Colonic mucosa (tissue), 4 donors: ENCODE measurements at regions not wholly inside any gene's neighbourhood (a gene's known extent, or its start where the extent isn't known, plus 50 kb on each side); places are given as distances from the start of the nearest gene placed in this dataset.

Experiments used
- DNase-seq: peaks from one replicate; pipeline ENCODE4 v3.0.0-alpha.2; 2020
- H3K27ac ChIP-seq: fragments of 200-600 bp; one replicate; pipeline ENCODE4 v1.8.0; 2021
- H3K27me3 ChIP-seq: fragments of 200-600 bp; one replicate; pipeline ENCODE4 v1.8.0; 2021
- H3K36me3 ChIP-seq: fragments of 200-600 bp; one replicate; pipeline ENCODE4 v1.8.0; 2021
- H3K4me1 ChIP-seq: fragments of 200-600 bp; one replicate; pipeline ENCODE4 v1.8.0; 2021; ENCODE audit warnings: mild to moderate bottlenecking
- H3K4me3 ChIP-seq: fragments of 200-600 bp; one replicate; pipeline ENCODE4 v1.8.0; 2021
- H3K9ac ChIP-seq, 2 donors: one replicate each; pipeline ENCODE4 v1.7.0; 2013; ENCODE audit warnings: control low read depth in 2 of 2, low read depth in 2 of 2, low read length in 2 of 2
- H3K9me3 ChIP-seq: fragments of 200-600 bp; one replicate; pipeline ENCODE4 v1.8.0; 2021
- intact Hi-C: fragments of 100-400 bp; cut with DNase I; formaldehyde crosslinking; loops from one replicate; pipeline ENCODE4 v1.14.1; 2022
- TF ChIP-seq, protein P1 (sequence below): fragments of 200-600 bp; IDR thresholded peaks from one replicate; pipeline ENCODE4 v1.8.0; 2022; ENCODE audit warnings: antibody characterized with exemption, mild to moderate bottlenecking
- donor health status: healthy.
- donor health status: DM: no; HTN: no; CAD: no.
- donor health status: DM: no; HTN: no; CAD: no.

DNA sequence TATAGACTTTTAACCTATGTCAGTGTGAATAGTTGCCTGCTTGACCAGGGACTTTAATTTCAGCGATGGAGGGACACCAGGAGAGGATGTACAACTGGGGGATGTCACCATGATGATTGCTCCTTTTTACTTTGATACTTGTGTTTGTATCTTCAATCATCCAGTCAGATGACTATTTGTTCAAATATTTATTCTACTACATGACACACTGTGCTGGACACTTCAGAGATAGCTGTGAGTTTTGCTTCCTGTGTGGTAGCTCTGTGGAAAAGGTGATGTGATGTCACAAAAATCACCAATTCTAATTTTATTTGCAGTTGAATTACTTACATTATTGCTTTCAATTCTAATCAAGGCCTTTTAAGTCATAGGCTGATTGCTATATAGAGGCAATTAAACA is 62.7 kb upstream of the CREB5 start:
- Histone ChIP-seq H3K4me3 (no peak overlapping the region), H3K27me3 (no peaks in the 10 kb centered on the region), H3K4me1 (no peaks in the 10 kb centered on the region), H3K36me3 (no peaks in the 10 kb centered on the region), H3K9me3 (no peaks in the 10 kb centered on the region), H3K27ac (no peak overlapping the region), H3K9ac (no peak overlapping the region)
- intact Hi-C loops: no loop called here
- DNase-seq: no peak
- TF ChIP-seq, protein P1, sequence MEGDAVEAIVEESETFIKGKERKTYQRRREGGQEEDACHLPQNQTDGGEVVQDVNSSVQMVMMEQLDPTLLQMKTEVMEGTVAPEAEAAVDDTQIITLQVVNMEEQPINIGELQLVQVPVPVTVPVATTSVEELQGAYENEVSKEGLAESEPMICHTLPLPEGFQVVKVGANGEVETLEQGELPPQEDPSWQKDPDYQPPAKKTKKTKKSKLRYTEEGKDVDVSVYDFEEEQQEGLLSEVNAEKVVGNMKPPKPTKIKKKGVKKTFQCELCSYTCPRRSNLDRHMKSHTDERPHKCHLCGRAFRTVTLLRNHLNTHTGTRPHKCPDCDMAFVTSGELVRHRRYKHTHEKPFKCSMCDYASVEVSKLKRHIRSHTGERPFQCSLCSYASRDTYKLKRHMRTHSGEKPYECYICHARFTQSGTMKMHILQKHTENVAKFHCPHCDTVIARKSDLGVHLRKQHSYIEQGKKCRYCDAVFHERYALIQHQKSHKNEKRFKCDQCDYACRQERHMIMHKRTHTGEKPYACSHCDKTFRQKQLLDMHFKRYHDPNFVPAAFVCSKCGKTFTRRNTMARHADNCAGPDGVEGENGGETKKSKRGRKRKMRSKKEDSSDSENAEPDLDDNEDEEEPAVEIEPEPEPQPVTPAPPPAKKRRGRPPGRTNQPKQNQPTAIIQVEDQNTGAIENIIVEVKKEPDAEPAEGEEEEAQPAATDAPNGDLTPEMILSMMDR: no peak

DNA sequence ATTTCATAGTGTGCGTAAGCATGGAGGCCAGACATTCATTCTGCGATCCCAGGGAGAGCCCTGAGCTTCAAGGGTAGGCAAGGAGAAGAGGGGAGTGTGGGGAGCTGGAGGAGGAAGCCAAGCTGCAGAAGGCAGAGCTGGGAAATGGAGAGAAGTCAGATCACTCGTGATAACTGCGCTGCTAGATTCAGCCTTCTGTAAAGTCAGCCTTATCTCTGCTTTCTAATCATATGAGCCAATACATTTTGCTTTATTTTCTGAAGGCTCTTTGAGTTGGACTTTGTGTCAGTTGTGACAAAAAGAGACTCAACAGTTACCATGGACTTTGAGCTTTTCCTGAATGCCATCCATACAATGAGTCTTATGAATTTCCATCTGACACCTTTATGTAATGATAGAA is 61.7 kb upstream of the CREB5 start:
- Histone ChIP-seq H3K36me3 (no peaks in the 10 kb centered on the region), H3K27me3 (no peaks in the 10 kb centered on the region), H3K27ac (no peak overlapping the region), H3K4me3 (no peak overlapping the region), H3K4me1 (no peaks in the 10 kb centered on the region), H3K9me3 (no peaks in the 10 kb centered on the region), H3K9ac (no peak overlapping the region)
- TF ChIP-seq, protein P1: no peak
- no peak for DNase-seq
- intact Hi-C loops: no loop called here

DNA sequence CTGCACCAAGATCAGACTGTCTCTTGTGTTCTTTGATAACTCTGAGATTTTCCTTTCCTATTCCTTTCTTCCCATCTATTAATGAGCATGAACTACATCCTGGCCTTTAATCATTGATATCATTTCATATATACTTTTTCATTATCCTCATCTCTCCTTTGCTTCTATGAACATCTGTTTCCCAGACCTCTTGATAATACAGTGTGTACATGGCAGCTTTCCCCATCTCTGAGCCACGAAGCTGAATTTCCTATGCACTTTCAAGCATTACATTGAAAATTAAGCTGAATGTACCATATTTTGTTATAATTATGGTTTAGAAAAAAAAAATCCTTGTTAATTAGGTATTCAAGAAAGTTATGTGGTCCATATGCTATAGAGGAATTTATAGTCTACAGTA is 60.9 kb upstream of the CREB5 start:
- H3K27ac ChIP-seq: no peak overlapping the region
- no peaks in the 10 kb centered on the region for H3K27me3 ChIP-seq
- TF ChIP-seq, protein P1: no peak
- H3K4me1 ChIP-seq: no peaks in the 10 kb centered on the region
- no peak overlapping the region for H3K9ac ChIP-seq
- intact Hi-C loops: no loop called here
- H3K9me3 ChIP-seq: no peaks in the 10 kb centered on the region
- no peak overlapping the region for H3K4me3 ChIP-seq
- no peaks in the 10 kb centered on the region for H3K36me3 ChIP-seq
- DNase-seq: no peak

DNA sequence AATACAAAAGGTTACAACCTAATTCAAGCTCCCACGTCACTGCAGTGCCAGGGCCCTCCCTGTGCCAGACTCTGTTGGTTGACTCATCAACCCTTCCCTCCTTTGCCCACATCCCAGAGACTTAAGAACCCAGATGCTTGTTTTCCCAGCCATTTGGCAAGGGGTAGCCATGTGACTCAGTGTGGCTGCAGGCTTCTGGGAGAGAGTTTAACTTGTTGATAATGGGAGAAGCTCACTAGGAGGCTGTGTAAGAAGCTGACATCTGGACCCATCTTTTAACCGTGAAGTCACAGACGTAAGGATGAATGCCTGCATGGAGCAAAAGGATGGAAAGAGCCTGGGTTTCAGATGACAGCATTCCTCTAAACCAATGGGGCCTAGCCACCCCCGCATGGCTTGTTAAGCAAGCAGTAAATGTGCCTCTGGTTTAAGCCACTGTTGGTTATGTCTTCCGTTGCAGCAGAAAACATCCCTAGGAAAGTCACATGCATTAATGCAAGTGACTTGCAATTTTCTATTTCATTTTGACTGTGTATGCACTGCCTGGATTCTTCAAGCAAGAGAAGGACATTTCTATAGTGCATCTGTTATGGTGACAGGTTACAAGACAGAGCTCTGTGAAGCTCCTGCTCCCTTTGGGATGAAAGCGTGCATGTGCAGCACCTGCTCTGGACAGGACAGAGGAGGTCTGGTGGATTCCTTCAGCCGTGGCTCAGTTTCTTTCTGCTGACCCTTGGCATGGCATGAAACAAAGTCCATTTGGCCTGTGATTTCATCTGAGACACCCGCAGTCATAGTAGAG is 57.5 kb upstream of the CREB5 start:
- Histone ChIP-seq H3K27me3 (no peaks in the 10 kb centered on the region), H3K4me3 (no peak overlapping the region), H3K9ac (no peak overlapping the region), H3K27ac (no peak overlapping the region), H3K4me1 (no peaks in the 10 kb centered on the region), H3K36me3 (no peaks in the 10 kb centered on the region), H3K9me3 (no peaks in the 10 kb centered on the region)
- TF ChIP-seq, protein P1: no peak
- intact Hi-C loops: no loop called here
- DNase-seq: no peak

DNA sequence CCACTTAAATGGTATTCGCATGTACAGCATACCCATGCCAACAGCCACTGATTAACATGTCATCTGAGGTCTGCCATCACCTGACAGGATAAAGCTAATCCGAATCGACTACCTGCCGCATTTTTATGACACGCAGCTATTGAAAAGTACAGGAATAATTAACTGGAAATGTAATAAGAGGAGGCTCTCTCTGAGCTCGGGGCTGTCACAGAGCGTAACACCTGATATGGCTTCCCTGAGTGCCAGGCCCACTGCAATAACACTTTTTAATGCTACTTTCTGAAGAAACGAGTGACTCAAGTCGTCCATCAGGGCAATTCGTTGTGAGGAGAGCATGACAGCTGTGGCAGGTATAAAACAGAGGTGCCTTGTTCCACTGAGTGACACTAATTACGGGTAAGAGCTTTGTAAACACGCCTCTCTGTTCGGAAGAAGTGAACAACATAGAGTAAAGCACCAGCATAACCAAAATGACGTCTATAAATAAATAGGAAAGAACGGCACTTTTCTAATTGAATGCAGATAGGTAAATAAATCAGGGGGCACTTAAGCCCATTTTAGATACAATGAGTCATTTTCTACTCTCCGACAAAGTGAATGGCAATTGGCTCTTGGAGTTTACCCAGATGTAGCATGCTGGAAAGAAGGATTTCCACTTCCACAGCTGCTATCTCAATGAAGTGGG is 56.5 kb upstream of the CREB5 start:
- Histone ChIP-seq H3K4me1 (no peaks in the 10 kb centered on the region), H3K9ac (no peak overlapping the region), H3K27me3 (no peaks in the 10 kb centered on the region), H3K4me3 (no peak overlapping the region), H3K9me3 (no peaks in the 10 kb centered on the region), H3K27ac (no peak overlapping the region), H3K36me3 (no peaks in the 10 kb centered on the region)
- TF ChIP-seq, protein P1: no peak
- no peak for DNase-seq
- intact Hi-C loops: no loop called here
